Body of pancreas (tissue), 4 donors: ENCODE measurements at regions not wholly inside any gene's neighbourhood (a gene's known extent, or its start where the extent isn't known, plus 50 kb on each side); places are given as distances from the start of the nearest gene placed in this dataset.

Experiments used
- POLR2A ChIP-seq, 3 donors: fragments of 450-650 bp; IDR thresholded peaks; one replicate each; pipeline ENCODE4 v1.6.1; 2016; ENCODE audit warnings: antibody characterized with exemption in 3 of 3, mild to moderate bottlenecking in 2 of 3
- TF ChIP-seq, protein P1 (sequence below), 7 experiments: fragments of 450-650 bp in 4 of 7; fragments of 200-600 bp in 3 of 7; sonication (generic) in 3 of 7; IDR thresholded peaks; one replicate each; pipeline ENCODE4 v1.5.1; 2016 to 2019; ENCODE audit warnings: antibody characterized with exemption in 7 of 7

DNA sequence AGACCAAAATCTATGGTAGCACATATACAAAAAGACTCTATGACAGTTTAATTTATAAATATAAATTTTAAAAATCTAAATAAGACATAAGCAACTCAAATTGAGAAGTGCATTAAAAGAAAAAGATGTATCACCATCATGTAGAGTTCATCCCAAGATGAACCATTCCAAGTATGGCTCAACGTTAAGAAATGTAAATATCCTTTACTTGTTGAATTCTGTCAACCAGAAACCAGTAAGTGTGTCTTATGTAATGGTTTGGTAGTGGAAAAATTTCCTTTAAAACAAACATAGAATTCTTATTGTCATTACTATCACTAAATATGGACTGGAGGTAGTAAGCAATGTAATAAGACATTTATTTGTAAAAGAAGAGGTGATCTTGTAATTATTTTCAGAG is 87.3 kb downstream of the YIPF5 start:
- TF ChIP-seq, protein P1, sequence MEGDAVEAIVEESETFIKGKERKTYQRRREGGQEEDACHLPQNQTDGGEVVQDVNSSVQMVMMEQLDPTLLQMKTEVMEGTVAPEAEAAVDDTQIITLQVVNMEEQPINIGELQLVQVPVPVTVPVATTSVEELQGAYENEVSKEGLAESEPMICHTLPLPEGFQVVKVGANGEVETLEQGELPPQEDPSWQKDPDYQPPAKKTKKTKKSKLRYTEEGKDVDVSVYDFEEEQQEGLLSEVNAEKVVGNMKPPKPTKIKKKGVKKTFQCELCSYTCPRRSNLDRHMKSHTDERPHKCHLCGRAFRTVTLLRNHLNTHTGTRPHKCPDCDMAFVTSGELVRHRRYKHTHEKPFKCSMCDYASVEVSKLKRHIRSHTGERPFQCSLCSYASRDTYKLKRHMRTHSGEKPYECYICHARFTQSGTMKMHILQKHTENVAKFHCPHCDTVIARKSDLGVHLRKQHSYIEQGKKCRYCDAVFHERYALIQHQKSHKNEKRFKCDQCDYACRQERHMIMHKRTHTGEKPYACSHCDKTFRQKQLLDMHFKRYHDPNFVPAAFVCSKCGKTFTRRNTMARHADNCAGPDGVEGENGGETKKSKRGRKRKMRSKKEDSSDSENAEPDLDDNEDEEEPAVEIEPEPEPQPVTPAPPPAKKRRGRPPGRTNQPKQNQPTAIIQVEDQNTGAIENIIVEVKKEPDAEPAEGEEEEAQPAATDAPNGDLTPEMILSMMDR (IDR thresholded peaks at IDR 0.05): no peak
- no peak for TF ChIP-seq POLR2A (IDR thresholded peaks at IDR 0.05)
